Endodermal cell (in vitro differentiated cells): ENCODE measurements at regions not wholly inside any gene's neighbourhood (a gene's known extent, or its start where the extent isn't known, plus 50 kb on each side); places are given as distances from the start of the nearest gene placed in this dataset.

Source experiments
- DNase-seq: peaks from one replicate; pipeline ENCODE4 v3.0.0-alpha.2; 2017
- H3K27ac ChIP-seq: 2 replicates; pipeline ENCODE4 v1.5.1; 2013; ENCODE audit warnings: mild to moderate bottlenecking, low read depth, low read length, moderate library complexity
- H3K27me3 ChIP-seq: 2 replicates; pipeline ENCODE4 v1.6.1; 2013; ENCODE audit warnings: mild to moderate bottlenecking, low read length, moderate library complexity; ENCODE audit not compliant: insufficient read depth, control insufficient read depth, poor library complexity, severe bottlenecking
- H3K36me3 ChIP-seq: 2 replicates; pipeline ENCODE4 v1.7.0; 2013; ENCODE audit warnings: mild to moderate bottlenecking, low read length, moderate library complexity; ENCODE audit not compliant: control insufficient read depth, insufficient read depth
- H3K4me1 ChIP-seq: one replicate; pipeline ENCODE4 v1.7.0; 2013; ENCODE audit warnings: low read length; ENCODE audit not compliant: control insufficient read depth, insufficient read depth
- H3K4me3 ChIP-seq: 2 replicates; pipeline ENCODE4 v1.5.1; 2013; ENCODE audit warnings: mild to moderate bottlenecking, low read length, moderate library complexity
- H3K9ac ChIP-seq: 2 replicates; pipeline ENCODE4 v1.6.1; 2013; ENCODE audit warnings: mild to moderate bottlenecking, low read length, moderate library complexity; ENCODE audit not compliant: poor library complexity, severe bottlenecking; ENCODE audit errors: extremely low read depth
- H3K9me3 ChIP-seq: 2 replicates; pipeline ENCODE4 v1.6.1; 2013; ENCODE audit warnings: mild to moderate bottlenecking, low read length, moderate library complexity; ENCODE audit not compliant: control insufficient read depth
- H3K27ac Mint-ChIP-seq: 2 replicates; pipeline ENCODE4 v1.8.0; 2020; ENCODE audit warnings: mixed read lengths
- H3K27me3 Mint-ChIP-seq: 2 replicates; pipeline ENCODE4 v1.8.0; 2021; ENCODE audit warnings: mild to moderate bottlenecking, mixed read lengths; ENCODE audit not compliant: insufficient read depth
- H3K36me3 Mint-ChIP-seq: 2 replicates; pipeline ENCODE4 v1.8.0; 2020; ENCODE audit warnings: low read depth, mixed read lengths
- H3K4me1 Mint-ChIP-seq: 2 replicates; pipeline ENCODE4 v1.8.0; 2020; ENCODE audit warnings: mixed read lengths
- H3K4me3 Mint-ChIP-seq: 2 replicates; pipeline ENCODE4 v1.8.0; 2020; ENCODE audit warnings: mild to moderate bottlenecking, moderate library complexity, mixed read lengths
- H3K9me3 Mint-ChIP-seq: 2 replicates; pipeline ENCODE4 v1.8.0; 2020; ENCODE audit warnings: mild to moderate bottlenecking, mixed read lengths
- CTCF ChIP-seq: fragments of 200-600 bp; sonication (generic); conservative IDR thresholded peaks from 2 replicates; pipeline ENCODE4 v1.5.0; 2021; ENCODE audit warnings: antibody characterized with exemption, mild to moderate bottlenecking
- WGBS, 2 experiments: methylation state at CpG; one replicate each; pipeline versions ENCODE4 v1.1.5 to v1.1.7; 2013; ENCODE audit warnings: missing lambda C conversion rate in 2 of 2, mixed read lengths in 1 of 2; ENCODE audit not compliant: insufficient coverage in 1 of 2, insufficient read length in 1 of 2; 5-methylcytosine and 5-hydroxymethylcytosine counted together

- Histone ChIP-seq H3K9me3 (peaks cover 52% of the 10 kb centered on the region), H3K4me3 (no peak overlapping the region), H3K36me3 (no peaks in the 10 kb centered on the region), H3K4me1 (no peaks in the 10 kb centered on the region), H3K27ac (no peak overlapping the region), H3K9ac (no peak overlapping the region), H3K27me3 (no peaks in the 10 kb centered on the region)
- no peak for TF ChIP-seq CTCF
- 88% methylated on average over 1 of the region's 1 CpG; no CpG with 5 or more reads in 1 of the 2 experiments for WGBS, 2 experiments
- Mint-ChIP-seq H3K4me3 (no peak overlapping the region), H3K9me3 (peaks cover 89% of the 10 kb centered on the region), H3K4me1 (no peaks in the 10 kb centered on the region), H3K27me3 (no peaks in the 10 kb centered on the region), H3K36me3 (peaks cover 40% of the 10 kb centered on the region), H3K27ac (no peak overlapping the region)
- no peak for DNase-seq
Observed at GRCh38 chrX:63475200-63475599, 124.1 kb upstream of the SPIN4 start.

- TF ChIP-seq CTCF, result no peak
- Histone ChIP-seq H3K4me3 (no peak overlapping the region), H3K9me3 (peaks cover 59% of the 10 kb centered on the region), H3K27me3 (no peaks in the 10 kb centered on the region), H3K36me3 (no peaks in the 10 kb centered on the region), H3K9ac (no peak overlapping the region), H3K27ac (no peak overlapping the region), H3K4me1 (no peaks in the 10 kb centered on the region)
- Mint-ChIP-seq H3K4me3 (no peak overlapping the region), H3K27ac (no peak overlapping the region), H3K36me3 (peaks cover 25% of the 10 kb centered on the region), H3K4me1 (no peaks in the 10 kb centered on the region), H3K27me3 (no peaks in the 10 kb centered on the region), H3K9me3 (peaks cover 87% of the 10 kb centered on the region)
- WGBS, 2 experiments, result 95% methylated on average over 1 of the region's 1 CpG; no CpG with 5 or more reads in 1 of the 2 experiments
- DNase-seq, result no peak
Observed at GRCh38 chrX:63471004-63471403, 119.9 kb upstream of the SPIN4 start.

- H3K27me3 ChIP-seq, result no peaks in the 10 kb centered on the region
- no peak overlapping the region for H3K27ac Mint-ChIP-seq
- H3K4me1 ChIP-seq, result no peaks in the 10 kb centered on the region
- WGBS, 2 experiments, result 89% methylated on average over 4 of the region's 4 CpGs; no CpG with 5 or more reads in 1 of the 2 experiments
- TF ChIP-seq CTCF, result no peak
- H3K9me3 Mint-ChIP-seq, result peaks cover 87% of the 10 kb centered on the region
- no peaks in the 10 kb centered on the region for H3K36me3 ChIP-seq
- H3K27ac ChIP-seq, result no peak overlapping the region
- no peak overlapping the region for H3K9ac ChIP-seq
- H3K36me3 Mint-ChIP-seq, result peaks cover 23% of the 10 kb centered on the region
- no peaks in the 10 kb centered on the region for H3K4me1 Mint-ChIP-seq
- no peak for DNase-seq
- no peak overlapping the region for H3K4me3 ChIP-seq
- H3K4me3 Mint-ChIP-seq, result no peak overlapping the region
- no peaks in the 10 kb centered on the region for H3K27me3 Mint-ChIP-seq
- H3K9me3 ChIP-seq, result peaks cover 56% of the 10 kb centered on the region
Observed at GRCh38 chrX:63470506-63470905, 119.4 kb upstream of the SPIN4 start.
